ENCODE measurements at regions not wholly inside any gene's neighbourhood (a gene's known extent, or its start where the extent isn't known, plus 50 kb on each side); places are given as distances from the start of the nearest gene placed in this dataset.

DNA sequence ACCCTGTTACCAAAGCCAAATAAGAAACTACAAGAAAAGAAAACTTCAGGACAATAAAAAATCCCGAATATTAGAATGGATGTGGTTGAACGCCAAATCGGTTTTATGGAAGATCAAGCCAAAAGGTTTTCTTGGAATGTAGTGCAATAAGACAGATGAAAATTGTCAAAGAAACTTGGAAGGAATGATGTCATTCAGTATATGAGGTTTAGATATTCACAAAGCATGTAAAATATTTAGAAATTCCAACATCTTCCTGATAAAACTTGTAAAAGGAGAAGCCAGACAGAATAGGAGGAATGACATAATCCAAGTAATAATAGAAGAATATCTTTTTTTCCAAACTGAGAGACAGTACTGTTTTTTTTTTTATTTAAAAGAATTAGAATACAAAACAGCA, 130.3 kb upstream of the ZPLD1 start:
- Mint-ChIP-seq H3K4me3 (ENCODE audit: unreplicated experiment) (no peak overlapping the region), H3K27me3 (ENCODE audit: unreplicated experiment) (no peaks in the 10 kb centered on the region), H3K27ac (ENCODE audit: unreplicated experiment) (no peak overlapping the region), H3K36me3 (ENCODE audit: low read depth, unreplicated experiment) (no peaks in the 10 kb centered on the region), H3K9me3 (ENCODE audit: unreplicated experiment) (no peaks in the 10 kb centered on the region), H3K4me1 (ENCODE audit: unreplicated experiment) (no peaks in the 10 kb centered on the region)
- DNase-seq (ENCODE audit: low spot score) = no peak
- TF ChIP-seq, protein P1, sequence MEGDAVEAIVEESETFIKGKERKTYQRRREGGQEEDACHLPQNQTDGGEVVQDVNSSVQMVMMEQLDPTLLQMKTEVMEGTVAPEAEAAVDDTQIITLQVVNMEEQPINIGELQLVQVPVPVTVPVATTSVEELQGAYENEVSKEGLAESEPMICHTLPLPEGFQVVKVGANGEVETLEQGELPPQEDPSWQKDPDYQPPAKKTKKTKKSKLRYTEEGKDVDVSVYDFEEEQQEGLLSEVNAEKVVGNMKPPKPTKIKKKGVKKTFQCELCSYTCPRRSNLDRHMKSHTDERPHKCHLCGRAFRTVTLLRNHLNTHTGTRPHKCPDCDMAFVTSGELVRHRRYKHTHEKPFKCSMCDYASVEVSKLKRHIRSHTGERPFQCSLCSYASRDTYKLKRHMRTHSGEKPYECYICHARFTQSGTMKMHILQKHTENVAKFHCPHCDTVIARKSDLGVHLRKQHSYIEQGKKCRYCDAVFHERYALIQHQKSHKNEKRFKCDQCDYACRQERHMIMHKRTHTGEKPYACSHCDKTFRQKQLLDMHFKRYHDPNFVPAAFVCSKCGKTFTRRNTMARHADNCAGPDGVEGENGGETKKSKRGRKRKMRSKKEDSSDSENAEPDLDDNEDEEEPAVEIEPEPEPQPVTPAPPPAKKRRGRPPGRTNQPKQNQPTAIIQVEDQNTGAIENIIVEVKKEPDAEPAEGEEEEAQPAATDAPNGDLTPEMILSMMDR (IDR thresholded peaks at IDR 0.05; ENCODE audit: unreplicated experiment) = no peak

DNA sequence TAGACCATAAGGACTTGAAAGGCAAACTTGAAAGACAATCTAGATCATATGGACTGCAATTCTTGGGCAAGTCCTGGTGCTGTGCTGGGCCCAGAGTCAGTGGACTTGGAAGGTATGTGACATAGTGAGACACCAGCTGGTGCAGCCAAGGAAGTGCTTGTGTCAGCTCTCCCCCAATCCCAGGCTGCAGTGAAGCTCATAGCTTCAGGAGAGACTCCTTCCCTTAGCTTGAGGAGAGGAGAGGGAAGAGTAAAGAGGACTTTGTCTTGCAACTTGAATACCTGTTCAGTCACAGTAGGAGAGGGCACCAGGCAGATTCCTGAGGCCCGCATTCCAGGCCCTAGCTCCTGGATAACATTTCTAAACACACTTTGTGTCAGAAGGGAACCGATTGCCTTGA, 127.4 kb upstream of the ZPLD1 start:
- Mint-ChIP-seq H3K27me3 (ENCODE audit: unreplicated experiment) (no peaks in the 10 kb centered on the region), H3K4me1 (ENCODE audit: unreplicated experiment) (no peaks in the 10 kb centered on the region), H3K9me3 (ENCODE audit: unreplicated experiment) (no peaks in the 10 kb centered on the region), H3K4me3 (ENCODE audit: unreplicated experiment) (no peak overlapping the region), H3K36me3 (ENCODE audit: low read depth, unreplicated experiment) (no peaks in the 10 kb centered on the region), H3K27ac (ENCODE audit: unreplicated experiment) (no peak overlapping the region)
- TF ChIP-seq, protein P1 (IDR thresholded peaks at IDR 0.05; ENCODE audit: unreplicated experiment) = no peak
- DNase-seq (ENCODE audit: low spot score) = no peak

- H3K27ac Mint-ChIP-seq (ENCODE audit: unreplicated experiment) = no peak overlapping the region
- no peak overlapping the region for H3K4me3 Mint-ChIP-seq (ENCODE audit: unreplicated experiment)
Observed at GRCh38 chr3:102329066-102329465, 105.7 kb upstream of the ZPLD1 start.

DNA sequence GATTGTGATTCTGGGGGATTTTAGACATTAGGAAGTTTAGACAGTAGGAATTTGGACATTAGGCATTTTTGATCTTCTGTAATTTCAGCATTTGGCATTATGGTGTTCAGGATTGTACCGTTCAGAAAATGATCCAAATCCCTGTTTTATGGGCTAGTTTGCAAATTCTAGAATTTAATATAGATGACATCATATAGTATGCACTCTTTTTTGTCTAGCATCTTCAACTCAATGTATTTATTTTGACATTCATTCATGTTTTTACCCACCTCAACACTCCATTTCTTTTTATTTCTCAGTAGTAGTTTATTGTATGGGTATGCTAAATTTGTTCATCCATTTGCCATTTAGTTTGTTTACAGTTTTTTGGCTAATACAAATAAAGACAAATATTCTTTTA, 105.3 kb upstream of the ZPLD1 start:
- no peaks in the 10 kb centered on the region for H3K36me3 Mint-ChIP-seq (ENCODE audit: low read depth, unreplicated experiment)
- no peak for DNase-seq (ENCODE audit: low spot score)
- TF ChIP-seq, protein P1 (IDR thresholded peaks at IDR 0.05; ENCODE audit: unreplicated experiment) = no peak
- H3K4me1 Mint-ChIP-seq (ENCODE audit: unreplicated experiment) = no peaks in the 10 kb centered on the region
- H3K27me3 Mint-ChIP-seq (ENCODE audit: unreplicated experiment) = peaks cover 1% of the 10 kb centered on the region
- no peaks in the 10 kb centered on the region for H3K9me3 Mint-ChIP-seq (ENCODE audit: unreplicated experiment)
- H3K4me3 Mint-ChIP-seq (ENCODE audit: unreplicated experiment) = no peak overlapping the region
- H3K27ac Mint-ChIP-seq (ENCODE audit: unreplicated experiment) = no peak overlapping the region

More at GRCh38 chr3:102329066-102329465, 105.7 kb upstream of the ZPLD1 start:
- no peaks in the 10 kb centered on the region for H3K9me3 Mint-ChIP-seq (ENCODE audit: unreplicated experiment)
- H3K36me3 Mint-ChIP-seq (ENCODE audit: low read depth, unreplicated experiment) = no peaks in the 10 kb centered on the region
- TF ChIP-seq, protein P1 (IDR thresholded peaks at IDR 0.05; ENCODE audit: unreplicated experiment) = no peak
- DNase-seq (ENCODE audit: low spot score) = no peak
- H3K4me1 Mint-ChIP-seq (ENCODE audit: unreplicated experiment) = no peaks in the 10 kb centered on the region
- H3K27me3 Mint-ChIP-seq (ENCODE audit: unreplicated experiment) = peaks cover 1% of the 10 kb centered on the region

GRCh38 chr3:102332205-102332604, 102.6 kb upstream of the ZPLD1 start:
- no peak for DNase-seq (ENCODE audit: low spot score)
- Mint-ChIP-seq H3K4me3 (ENCODE audit: unreplicated experiment) (no peak overlapping the region), H3K9me3 (ENCODE audit: unreplicated experiment) (no peaks in the 10 kb centered on the region), H3K36me3 (ENCODE audit: low read depth, unreplicated experiment) (no peaks in the 10 kb centered on the region), H3K27me3 (ENCODE audit: unreplicated experiment) (peaks cover 1% of the 10 kb centered on the region), H3K4me1 (ENCODE audit: unreplicated experiment) (no peaks in the 10 kb centered on the region), H3K27ac (ENCODE audit: unreplicated experiment) (no peak overlapping the region)
- TF ChIP-seq, protein P1 (IDR thresholded peaks at IDR 0.05; ENCODE audit: unreplicated experiment) = no peak
